ENCODE measurements at regions not wholly inside any gene's neighbourhood (a gene's known extent, or its start where the extent isn't known, plus 50 kb on each side); places are given as distances from the start of the nearest gene placed in this dataset.

- TF ChIP-seq POLR2A (IDR thresholded peaks at IDR 0.05) (no peak), CTCF (IDR thresholded peaks at IDR 0.05) (no peak), EP300 (IDR thresholded peaks at IDR 0.05; ENCODE audit: low read depth) (no peak)
Observed at GRCh38 chr9:24936117-24936516, 390.4 kb upstream of the IZUMO3 start.

Measured in transverse colon (tissue), 3 donors.